ENCODE measurements at regions not wholly inside any gene's neighbourhood (a gene's known extent, or its start where the extent isn't known, plus 50 kb on each side); places are given as distances from the start of the nearest gene placed in this dataset.

- no peaks in the 10 kb centered on the region for H3K27me3 ChIP-seq
- no peaks in the 10 kb centered on the region for H3K9me3 ChIP-seq
- intact Hi-C loops (cut with DNase I) = no loop called here
- TF ChIP-seq CTCF (IDR thresholded peaks at IDR 0.05) = no peak
- no peak for TF ChIP-seq POLR2A (IDR thresholded peaks at IDR 0.05)
- DNase-seq (no peak), ATAC-seq (no peak)
- H3K36me3 ChIP-seq (replicated peaks in 1 of 2; ENCODE audit: insufficient read depth in 1 of 2, low read depth in 2 of 2) = no peaks in the 10 kb centered on the region
- WGBS, 2 donors = 79 to 82% methylated on average over 1 of the region's 1 CpG
- no peak overlapping the region for H3K27ac ChIP-seq
- no peaks in the 10 kb centered on the region for H3K4me1 ChIP-seq
- H3K4me3 ChIP-seq = no peak overlapping the region
Measured at GRCh38 chr12:83630526-83630925, 943.8 kb downstream of the TMTC2 start.

GRCh38 chr12:83629931-83630330, 943.2 kb downstream of the TMTC2 start:
- DNase-seq (no peak), ATAC-seq (no peak)
- Histone ChIP-seq H3K27ac (no peak overlapping the region), H3K4me3 (no peak overlapping the region), H3K36me3 (replicated peaks in 1 of 2; ENCODE audit: insufficient read depth in 1 of 2, low read depth in 2 of 2) (no peaks in the 10 kb centered on the region), H3K4me1 (no peaks in the 10 kb centered on the region), H3K9me3 (no peaks in the 10 kb centered on the region), H3K27me3 (no peaks in the 10 kb centered on the region)
- no peak for TF ChIP-seq CTCF (IDR thresholded peaks at IDR 0.05)
- TF ChIP-seq POLR2A (IDR thresholded peaks at IDR 0.05) = no peak
- intact Hi-C loops (cut with DNase I) = no loop called here
- 50 to 82% methylated on average over 3 of the region's 3 CpGs for WGBS, 2 donors

- 37 to 44% methylated on average over 1 of the region's 1 CpG for WGBS, 2 donors
- Histone ChIP-seq H3K36me3 (replicated peaks in 1 of 2; ENCODE audit: insufficient read depth in 1 of 2, low read depth in 2 of 2) (no peaks in the 10 kb centered on the region), H3K4me1 (no peaks in the 10 kb centered on the region), H3K27me3 (no peaks in the 10 kb centered on the region), H3K9me3 (no peaks in the 10 kb centered on the region), H3K4me3 (no peak overlapping the region), H3K27ac (no peak overlapping the region)
- no peak for DNase-seq
- no peak for TF ChIP-seq POLR2A (IDR thresholded peaks at IDR 0.05)
- no peak for TF ChIP-seq CTCF (IDR thresholded peaks at IDR 0.05)
- no peak for ATAC-seq
- intact Hi-C loops (cut with DNase I) = no loop called here
Measured at GRCh38 chr12:83622205-83622604, 935.5 kb downstream of the TMTC2 start.

- TF ChIP-seq POLR2A (IDR thresholded peaks at IDR 0.05) (no peak), CTCF (IDR thresholded peaks at IDR 0.05) (no peak)
- DNase-seq = no peak
- no peaks in the 10 kb centered on the region for H3K9me3 ChIP-seq
- no peak overlapping the region for H3K27ac ChIP-seq
- H3K4me3 ChIP-seq = no peak overlapping the region
- no peak for ATAC-seq
- no peaks in the 10 kb centered on the region for H3K36me3 ChIP-seq (replicated peaks in 1 of 2; ENCODE audit: insufficient read depth in 1 of 2, low read depth in 2 of 2)
- intact Hi-C loops (cut with DNase I) = no loop called here
- H3K4me1 ChIP-seq = no peaks in the 10 kb centered on the region
- no peaks in the 10 kb centered on the region for H3K27me3 ChIP-seq
Measured at GRCh38 chr12:83619973-83620372, 933.3 kb downstream of the TMTC2 start.

GRCh38 chr12:83615152-83615551, 928.4 kb downstream of the TMTC2 start:
- no peak for DNase-seq
- Histone ChIP-seq H3K27me3 (no peaks in the 10 kb centered on the region), H3K4me3 (no peak overlapping the region), H3K9me3 (no peaks in the 10 kb centered on the region), H3K4me1 (no peaks in the 10 kb centered on the region), H3K36me3 (replicated peaks in 1 of 2; ENCODE audit: insufficient read depth in 1 of 2, low read depth in 2 of 2) (no peaks in the 10 kb centered on the region), H3K27ac (no peak overlapping the region)
- 55 to 56% methylated on average over 1 of the region's 1 CpG for WGBS, 2 donors
- intact Hi-C loops (cut with DNase I) = no loop called here
- no peak for TF ChIP-seq POLR2A (IDR thresholded peaks at IDR 0.05)
- no peak for TF ChIP-seq CTCF (IDR thresholded peaks at IDR 0.05)
- no peak for ATAC-seq
